Smooth muscle cell (in vitro differentiated cells): ENCODE measurements at regions not wholly inside any gene's neighbourhood (a gene's known extent, or its start where the extent isn't known, plus 50 kb on each side); places are given as distances from the start of the nearest gene placed in this dataset.

Experiments
- DNase-seq: peaks from one replicate; lab custom pipeline; 2025; ENCODE audit not compliant: unreplicated experiment; lab: John Stamatoyannopoulos, UW
- H2AFZ ChIP-seq: fragments of 200-600 bp; sonication (generic); 2 replicates; pipeline ENCODE4 v1.6.0; 2016; ENCODE audit warnings: antibody characterized with exemption, low read depth, mild to moderate bottlenecking
- H3F3A ChIP-seq: fragments of 200-600 bp; sonication (generic); 2 replicates; pipeline ENCODE4 v1.6.0; 2017; ENCODE audit warnings: antibody characterized with exemption, low read depth
- H3K27ac ChIP-seq: fragments of 200-600 bp; sonication (generic); 2 replicates; pipeline ENCODE4 v1.5.1; 2016; ENCODE audit warnings: low read depth, mild to moderate bottlenecking
- H3K27me3 ChIP-seq: fragments of 200-600 bp; sonication (generic); 2 replicates; pipeline ENCODE4 v1.6.1; 2016; ENCODE audit warnings: low read depth, mild to moderate bottlenecking
- H3K36me3 ChIP-seq: fragments of 200-600 bp; sonication (generic); 2 replicates; pipeline ENCODE4 v1.5.1; 2016; ENCODE audit warnings: low read depth
- H3K4me1 ChIP-seq: fragments of 200-600 bp; sonication (generic); 2 replicates; pipeline ENCODE4 v1.5.1; 2016; ENCODE audit warnings: low read depth
- H3K4me2 ChIP-seq: fragments of 200-600 bp; sonication (generic); 2 replicates; pipeline ENCODE4 v1.6.0; 2016; ENCODE audit warnings: mild to moderate bottlenecking
- H3K4me3 ChIP-seq: fragments of 200-600 bp; sonication (generic); 2 replicates; pipeline ENCODE4 v1.5.1; 2016; ENCODE audit warnings: mild to moderate bottlenecking
- H3K79me2 ChIP-seq: fragments of 200-600 bp; sonication (generic); 2 replicates; pipeline ENCODE4 v1.6.0; 2016; ENCODE audit warnings: low read depth, mild to moderate bottlenecking
- H3K9ac ChIP-seq: fragments of 200-600 bp; sonication (generic); 2 replicates; pipeline ENCODE4 v1.6.0; 2016; ENCODE audit warnings: low read depth
- H3K9me3 ChIP-seq: fragments of 200-600 bp; sonication (generic); replicated peaks from 2 replicates; pipeline ENCODE4 v1.5.1; 2016; ENCODE audit warnings: low read depth
- H4K20me1 ChIP-seq: fragments of 200-600 bp; sonication (generic); 2 replicates; pipeline ENCODE4 v1.6.0; 2016; ENCODE audit warnings: low read depth
- WGBS: methylation state at CpG from one replicate; pipeline ENCODE4 v1.1.7; 2016; ENCODE audit warnings: low lambda C conversion rate; 5-methylcytosine and 5-hydroxymethylcytosine counted together
- TF ChIP-seq, protein P1 (sequence below): fragments of 200-600 bp; sonication (generic); IDR thresholded peaks from 2 replicates; pipeline ENCODE4 v1.5.1; 2017; ENCODE audit warnings: borderline replicate concordance, mild to moderate bottlenecking, antibody characterized with exemption; ENCODE audit not compliant: insufficient read depth, poor library complexity, severe bottlenecking

DNA sequence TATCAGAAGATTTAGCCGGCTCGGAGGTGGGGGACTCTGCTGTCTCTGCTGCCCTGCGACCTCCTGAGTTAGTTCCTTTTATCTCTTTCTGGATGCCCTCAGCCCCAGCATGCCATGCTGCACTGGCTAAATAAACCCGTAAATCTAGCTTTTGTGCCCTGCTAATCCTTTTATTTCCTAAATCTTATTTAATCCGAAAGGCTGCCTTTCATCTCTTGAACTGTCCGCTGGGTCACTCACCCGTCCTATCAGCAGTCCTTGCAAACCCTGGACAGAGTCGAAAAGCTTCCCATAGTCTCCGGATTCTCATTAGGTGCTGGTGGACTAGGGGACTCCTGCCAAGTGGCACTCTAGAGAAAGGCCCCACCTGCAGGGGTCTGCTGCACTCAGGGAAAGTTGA is 122.0 kb upstream of the APCDD1 start:
- no peaks in the 10 kb centered on the region for H3K9me3 ChIP-seq
- H3K36me3 ChIP-seq: no peaks in the 10 kb centered on the region
- TF ChIP-seq, protein P1, sequence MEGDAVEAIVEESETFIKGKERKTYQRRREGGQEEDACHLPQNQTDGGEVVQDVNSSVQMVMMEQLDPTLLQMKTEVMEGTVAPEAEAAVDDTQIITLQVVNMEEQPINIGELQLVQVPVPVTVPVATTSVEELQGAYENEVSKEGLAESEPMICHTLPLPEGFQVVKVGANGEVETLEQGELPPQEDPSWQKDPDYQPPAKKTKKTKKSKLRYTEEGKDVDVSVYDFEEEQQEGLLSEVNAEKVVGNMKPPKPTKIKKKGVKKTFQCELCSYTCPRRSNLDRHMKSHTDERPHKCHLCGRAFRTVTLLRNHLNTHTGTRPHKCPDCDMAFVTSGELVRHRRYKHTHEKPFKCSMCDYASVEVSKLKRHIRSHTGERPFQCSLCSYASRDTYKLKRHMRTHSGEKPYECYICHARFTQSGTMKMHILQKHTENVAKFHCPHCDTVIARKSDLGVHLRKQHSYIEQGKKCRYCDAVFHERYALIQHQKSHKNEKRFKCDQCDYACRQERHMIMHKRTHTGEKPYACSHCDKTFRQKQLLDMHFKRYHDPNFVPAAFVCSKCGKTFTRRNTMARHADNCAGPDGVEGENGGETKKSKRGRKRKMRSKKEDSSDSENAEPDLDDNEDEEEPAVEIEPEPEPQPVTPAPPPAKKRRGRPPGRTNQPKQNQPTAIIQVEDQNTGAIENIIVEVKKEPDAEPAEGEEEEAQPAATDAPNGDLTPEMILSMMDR: no peak
- no peak overlapping the region for H3K4me3 ChIP-seq
- H2AFZ ChIP-seq: no peak overlapping the region
- no peak overlapping the region for H3K27ac ChIP-seq
- no peak overlapping the region for H3K9ac ChIP-seq
- no peak for DNase-seq
- no peaks in the 10 kb centered on the region for H4K20me1 ChIP-seq
- no peaks in the 10 kb centered on the region for H3F3A ChIP-seq
- no peaks in the 10 kb centered on the region for H3K79me2 ChIP-seq
- H3K4me2 ChIP-seq: no peak overlapping the region
- H3K4me1 ChIP-seq: peaks cover 12% of the 10 kb centered on the region
- no peaks in the 10 kb centered on the region for H3K27me3 ChIP-seq
- WGBS: 55% methylated on average over 9 of the region's 9 CpGs

DNA sequence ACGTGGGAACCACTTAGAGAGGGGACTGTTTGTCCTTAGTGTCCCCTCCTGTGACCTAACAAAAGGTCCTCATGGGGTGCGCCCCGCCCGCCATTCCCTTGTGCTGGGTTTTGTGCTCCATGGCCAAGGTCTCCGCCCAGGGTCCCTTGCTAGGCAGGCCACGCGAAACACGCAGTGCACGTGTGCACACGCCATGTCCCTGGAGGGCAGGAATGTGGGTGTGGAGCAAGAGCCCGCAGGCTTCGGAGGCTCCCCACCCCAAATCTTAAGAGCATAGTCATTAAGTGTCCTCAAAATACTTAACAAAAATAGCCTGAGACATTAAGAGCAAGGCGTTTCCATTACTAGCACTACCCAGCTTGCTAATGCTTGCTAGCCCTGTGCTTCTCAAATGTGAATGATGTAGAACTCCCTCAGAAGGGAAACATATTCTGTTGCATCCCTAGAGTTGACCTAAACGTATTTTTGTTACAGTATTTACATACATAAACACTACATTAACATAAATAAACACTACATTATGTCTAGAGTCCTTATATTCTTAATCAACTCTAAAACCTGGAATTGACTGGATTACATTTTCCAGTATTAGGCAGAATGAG is 117.6 kb upstream of the APCDD1 start:
- WGBS: 92% methylated on average over 14 of the region's 14 CpGs
- Histone ChIP-seq H3K4me2 (no peak overlapping the region), H3K27ac (no peak overlapping the region), H3K9me3 (no peaks in the 10 kb centered on the region), H2AFZ (no peak overlapping the region), H3K27me3 (no peaks in the 10 kb centered on the region), H3K36me3 (no peaks in the 10 kb centered on the region), H4K20me1 (no peaks in the 10 kb centered on the region), H3K4me1 (peaks cover 11% of the 10 kb centered on the region), H3K79me2 (no peaks in the 10 kb centered on the region), H3K9ac (no peak overlapping the region), H3K4me3 (no peak overlapping the region), H3F3A (no peaks in the 10 kb centered on the region)
- no peak for DNase-seq
- TF ChIP-seq, protein P1: no peak

DNA sequence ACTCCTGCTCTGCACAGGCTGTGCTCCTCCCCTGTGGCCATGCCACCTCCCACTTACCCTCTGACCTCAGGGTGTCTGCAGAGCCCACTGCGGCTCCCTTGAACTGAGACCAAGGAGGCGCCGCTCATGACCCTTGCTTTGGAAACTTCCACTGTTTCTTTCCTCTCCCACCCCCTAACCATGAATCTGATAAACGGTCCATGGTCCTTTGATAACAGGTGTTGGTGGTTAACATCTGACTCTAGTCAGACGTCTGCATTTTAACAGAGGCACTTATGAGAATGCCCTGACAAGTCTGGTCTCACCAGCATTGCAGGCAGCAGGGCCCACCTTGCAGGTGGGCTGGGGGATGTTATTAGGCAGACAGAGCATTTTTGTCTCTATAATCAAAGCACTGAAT is 113.6 kb upstream of the APCDD1 start:
- H3K27ac ChIP-seq: no peak overlapping the region

More for the DNA sequence above, 113.6 kb upstream of the APCDD1 start:
- H3K4me3 ChIP-seq: no peak overlapping the region
- H3K36me3 ChIP-seq: no peaks in the 10 kb centered on the region
- no peak overlapping the region for H3K4me2 ChIP-seq
- no peak for DNase-seq
- no peaks in the 10 kb centered on the region for H3K4me1 ChIP-seq
- no peaks in the 10 kb centered on the region for H3K9me3 ChIP-seq
- TF ChIP-seq, protein P1: no peak
- no peak overlapping the region for H2AFZ ChIP-seq
- H3K9ac ChIP-seq: no peak overlapping the region
- H3K79me2 ChIP-seq: no peaks in the 10 kb centered on the region
- H3F3A ChIP-seq: no peaks in the 10 kb centered on the region
- H4K20me1 ChIP-seq: no peaks in the 10 kb centered on the region
- no peaks in the 10 kb centered on the region for H3K27me3 ChIP-seq
- WGBS: 95% methylated on average over 5 of the region's 5 CpGs
